HG03442 (cell line): ENCODE measurements at regions not wholly inside any gene's neighbourhood (a gene's known extent, or its start where the extent isn't known, plus 50 kb on each side); places are given as distances from the start of the nearest gene placed in this dataset.
"Not testable (repeated sequence)": the region's sequence is repeated elsewhere in the genome, so short reads cannot be mapped to it uniquely, and the experiment has no call there.

ENCODE experiments used
- ATAC-seq: cut with Tn5 transposase; IDR thresholded peaks from one replicate; pipeline ENCODE4 v1.9.1; 2021; ENCODE audit warnings: mild to moderate bottlenecking, moderate library complexity; ENCODE audit not compliant: unreplicated experiment

GRCh38 chr7:52616552-52616951 is 418.9 kb upstream of the POM121L12 start:
- ATAC-seq, result no peak

GRCh38 chr7:52615021-52615695 is 420.3 kb upstream of the POM121L12 start:
- no peak for ATAC-seq

GRCh38 chr7:52609511-52609910 is 425.9 kb upstream of the POM121L12 start:
- ATAC-seq, result no peak

- no peak for ATAC-seq
Observed at GRCh38 chr7:52592698-52593097, 442.7 kb upstream of the POM121L12 start.

- no peak for ATAC-seq
Observed at GRCh38 chr7:52586704-52587103, 448.7 kb upstream of the POM121L12 start.

- ATAC-seq, result no peak
Observed at GRCh38 chr7:52584041-52584440, 451.4 kb upstream of the POM121L12 start.

- not testable (repeated sequence) for ATAC-seq
Observed at GRCh38 chr7:52573141-52573540, 462.3 kb upstream of the POM121L12 start.

GRCh38 chr7:52571026-52571425 is 464.4 kb upstream of the POM121L12 start:
- ATAC-seq, result no peak

GRCh38 chr7:52569151-52569550 is 466.3 kb upstream of the POM121L12 start:
- no peak for ATAC-seq

GRCh38 chr7:52565974-52566373 is 469.5 kb upstream of the POM121L12 start:
- ATAC-seq, result no peak

- ATAC-seq, result no peak
Observed at GRCh38 chr7:52555805-52556204, 479.6 kb upstream of the POM121L12 start.

- ATAC-seq, result no peak
Observed at GRCh38 chr7:52547308-52547910, 488.0 kb upstream of the POM121L12 start.

GRCh38 chr7:52541198-52541765 is 494.2 kb upstream of the POM121L12 start:
- not testable (repeated sequence) for ATAC-seq

GRCh38 chr7:52540041-52540440 is 495.4 kb upstream of the POM121L12 start:
- no peak for ATAC-seq

- no peak for ATAC-seq
Observed at GRCh38 chr7:52539414-52539813, 496.0 kb upstream of the POM121L12 start.

- no peak for ATAC-seq
Observed at GRCh38 chr7:52537051-52537450, 498.4 kb upstream of the POM121L12 start.

- ATAC-seq, result no peak
Observed at GRCh38 chr7:52525772-52526341, 509.6 kb upstream of the POM121L12 start.

GRCh38 chr7:52518869-52519268 is 516.6 kb upstream of the POM121L12 start:
- no peak for ATAC-seq

- no peak for ATAC-seq
Observed at GRCh38 chr7:52512656-52513055, 522.8 kb upstream of the POM121L12 start.

- ATAC-seq, result no peak
Observed at GRCh38 chr7:52507546-52508255, 527.7 kb upstream of the POM121L12 start.

GRCh38 chr7:52506325-52506724 is 529.1 kb upstream of the POM121L12 start:
- ATAC-seq, result no peak
